ENCODE measurements at regions not wholly inside any gene's neighbourhood (a gene's known extent, or its start where the extent isn't known, plus 50 kb on each side); places are given as distances from the start of the nearest gene placed in this dataset.
"Not testable (repeated sequence)": the region's sequence is repeated elsewhere in the genome, so short reads cannot be mapped to it uniquely, and the experiment has no call there.

GRCh38 chr18:5021558-5021957 lies 175.5 kb downstream of the AKAIN1 start:
- no peak for DNase-seq (ENCODE audit: low read depth)

- no peak for DNase-seq (ENCODE audit: low read depth)
Observed at GRCh38 chr18:5015213-5015612, 181.8 kb downstream of the AKAIN1 start.

- DNase-seq (ENCODE audit: low read depth): not testable (repeated sequence)
Observed at GRCh38 chr18:5004031-5004820, 192.8 kb downstream of the AKAIN1 start.

GRCh38 chr18:4994710-4995109 lies 202.3 kb downstream of the AKAIN1 start:
- DNase-seq (ENCODE audit: low read depth): no peak

- no peak for DNase-seq (ENCODE audit: low read depth)
Observed at GRCh38 chr18:4987452-4988405, 209.3 kb downstream of the AKAIN1 start.

- DNase-seq (ENCODE audit: low read depth): no peak
Observed at GRCh38 chr18:4986677-4987076, 210.4 kb downstream of the AKAIN1 start.

- peak; percentile 31 for DNase-seq (ENCODE audit: low read depth)
Observed at GRCh38 chr18:4986066-4986465, 211.0 kb downstream of the AKAIN1 start.

GRCh38 chr18:4961121-4961909 lies 235.7 kb downstream of the AKAIN1 start:
- no peak for DNase-seq (ENCODE audit: low read depth)

GRCh38 chr18:4960578-4960977 lies 236.5 kb downstream of the AKAIN1 start:
- DNase-seq (ENCODE audit: low read depth): no peak

- no peak for DNase-seq (ENCODE audit: low read depth)
Observed at GRCh38 chr18:4931209-4931608, 265.8 kb downstream of the AKAIN1 start.

- DNase-seq (ENCODE audit: low read depth): no peak
Observed at GRCh38 chr18:4921548-4921947, 275.5 kb downstream of the AKAIN1 start.

GRCh38 chr18:4917509-4917908 lies 279.5 kb downstream of the AKAIN1 start:
- not testable (repeated sequence) for DNase-seq (ENCODE audit: low read depth)

GRCh38 chr18:4908328-4908727 lies 288.7 kb downstream of the AKAIN1 start:
- no peak for DNase-seq (ENCODE audit: low read depth)

- no peak for DNase-seq (ENCODE audit: low read depth)
Observed at GRCh38 chr18:4906856-4907255, 290.2 kb downstream of the AKAIN1 start.

- no peak for DNase-seq (ENCODE audit: low read depth)
Observed at GRCh38 chr18:4888251-4889040, 308.6 kb downstream of the AKAIN1 start.

- no peak for DNase-seq (ENCODE audit: low read depth)
Observed at GRCh38 chr18:4878480-4878879, 318.6 kb downstream of the AKAIN1 start.

GRCh38 chr18:4871197-4871596 lies 325.9 kb downstream of the AKAIN1 start:
- DNase-seq (ENCODE audit: low read depth): no peak

GRCh38 chr18:4870177-4870773 lies 326.8 kb downstream of the AKAIN1 start:
- DNase-seq (ENCODE audit: low read depth): no peak

- no peak for DNase-seq (ENCODE audit: low read depth)
Observed at GRCh38 chr18:4869155-4869554, 327.9 kb downstream of the AKAIN1 start.

- no peak for DNase-seq (ENCODE audit: low read depth)
Observed at GRCh38 chr18:4858379-4859127, 338.5 kb downstream of the AKAIN1 start.

All from forelimb muscle (tissue), 1 donor.